Left ventricle myocardium inferior (tissue), 1 donor: ENCODE measurements at regions not wholly inside any gene's neighbourhood (a gene's known extent, or its start where the extent isn't known, plus 50 kb on each side); places are given as distances from the start of the nearest gene placed in this dataset.
"Not testable (repeated sequence)": the region's sequence is repeated elsewhere in the genome, so short reads cannot be mapped to it uniquely, and the experiment has no call there.

Experiments used
- DNase-seq: peaks from one replicate; pipeline ENCODE4 v3.0.0-alpha.2; 2020
- H3K27ac ChIP-seq: fragments of 200-600 bp; replicated peaks from 2 replicates; pipeline ENCODE4 v1.8.0; 2021
- H3K27me3 ChIP-seq: fragments of 200-600 bp; 2 replicates; pipeline ENCODE4 v1.8.0; 2021; ENCODE audit warnings: low read depth
- H3K36me3 ChIP-seq: fragments of 200-600 bp; 2 replicates; pipeline ENCODE4 v1.8.0; 2021
- H3K4me1 ChIP-seq: fragments of 200-600 bp; 2 replicates; pipeline ENCODE4 v1.8.0; 2021
- H3K4me3 ChIP-seq: fragments of 200-600 bp; 2 replicates; pipeline ENCODE4 v1.8.0; 2021; ENCODE audit warnings: mild to moderate bottlenecking, moderate library complexity
- H3K9me3 ChIP-seq: fragments of 200-600 bp; replicated peaks from 2 replicates; pipeline ENCODE4 v1.8.0; 2021
- CTCF ChIP-seq: fragments of 200-600 bp; IDR thresholded peaks from 2 replicates; pipeline ENCODE4 v1.8.0; 2021; ENCODE audit warnings: antibody characterized with exemption, mild to moderate bottlenecking, borderline replicate concordance
- intact Hi-C: fragments of 100-400 bp; cut with micrococcal nuclease; formaldehyde crosslinking; loops from one replicate; pipeline ENCODE4 v1.11.0; 2022
- donor health status: DM: no; HTN: yes; CAD: no; lungs with severe emphysema.

- Histone ChIP-seq H3K27me3 (no peaks in the 10 kb centered on the region), H3K27ac (no peak overlapping the region), H3K36me3 (no peaks in the 10 kb centered on the region), H3K4me3 (no peak overlapping the region), H3K4me1 (peaks cover 2% of the 10 kb centered on the region), H3K9me3 (no peaks in the 10 kb centered on the region)
- TF ChIP-seq CTCF: no peak
- DNase-seq: no peak
- intact Hi-C loops: no loop called here
These were observed 105.0 kb downstream of the BDH1 start for GRCh38 chr3:197450810-197451209.

GRCh38 chr3:197450308-197450707 is 105.5 kb downstream of the BDH1 start:
- H3K36me3 ChIP-seq: no peaks in the 10 kb centered on the region
- no peaks in the 10 kb centered on the region for H3K4me1 ChIP-seq
- intact Hi-C loops: no loop called here
- DNase-seq: no peak
- no peak for TF ChIP-seq CTCF
- H3K9me3 ChIP-seq: no peaks in the 10 kb centered on the region
- no peaks in the 10 kb centered on the region for H3K27me3 ChIP-seq
- no peak overlapping the region for H3K4me3 ChIP-seq
- no peak overlapping the region for H3K27ac ChIP-seq

GRCh38 chr3:197449181-197449580 is 106.6 kb downstream of the BDH1 start:
- H3K27me3 ChIP-seq, H3K4me1 ChIP-seq, H3K36me3 ChIP-seq, H3K27ac ChIP-seq, H3K9me3 ChIP-seq, intact Hi-C loops, H3K4me3 ChIP-seq, DNase-seq: not testable (repeated sequence)

GRCh38 chr3:197447781-197448180 is 108.0 kb downstream of the BDH1 start:
- H3K27me3 ChIP-seq, H3K9me3 ChIP-seq, H3K4me1 ChIP-seq, H3K27ac ChIP-seq, H3K4me3 ChIP-seq, intact Hi-C loops, DNase-seq, H3K36me3 ChIP-seq: not testable (repeated sequence)

- Histone ChIP-seq H3K27me3 (no peaks in the 10 kb centered on the region), H3K4me3 (no peak overlapping the region), H3K27ac (no peak overlapping the region), H3K9me3 (no peaks in the 10 kb centered on the region), H3K4me1 (no peaks in the 10 kb centered on the region), H3K36me3 (no peaks in the 10 kb centered on the region)
- no peak for TF ChIP-seq CTCF
- DNase-seq: no peak
- intact Hi-C loops: no loop called here
These were observed 108.7 kb downstream of the BDH1 start for GRCh38 chr3:197447057-197447456.

- Histone ChIP-seq H3K9me3 (no peaks in the 10 kb centered on the region), H3K36me3 (no peaks in the 10 kb centered on the region), H3K4me3 (no peak overlapping the region), H3K4me1 (no peaks in the 10 kb centered on the region), H3K27ac (no peak overlapping the region), H3K27me3 (no peaks in the 10 kb centered on the region)
- intact Hi-C loops: no loop called here
- no peak for TF ChIP-seq CTCF
- DNase-seq: no peak
These were observed 109.1 kb downstream of the BDH1 start for GRCh38 chr3:197446700-197447056.

- H3K9me3 ChIP-seq: no peaks in the 10 kb centered on the region
- H3K27ac ChIP-seq: no peak overlapping the region
- no peak for DNase-seq
- no peaks in the 10 kb centered on the region for H3K4me1 ChIP-seq
- H3K27me3 ChIP-seq: no peaks in the 10 kb centered on the region
- H3K4me3 ChIP-seq: no peak overlapping the region
- no peaks in the 10 kb centered on the region for H3K36me3 ChIP-seq
- intact Hi-C loops: no loop called here
- TF ChIP-seq CTCF: no peak
These were observed 109.7 kb downstream of the BDH1 start for GRCh38 chr3:197445896-197446699.
